ENCODE measurements at regions not wholly inside any gene's neighbourhood (a gene's known extent, or its start where the extent isn't known, plus 50 kb on each side); places are given as distances from the start of the nearest gene placed in this dataset.

DNA sequence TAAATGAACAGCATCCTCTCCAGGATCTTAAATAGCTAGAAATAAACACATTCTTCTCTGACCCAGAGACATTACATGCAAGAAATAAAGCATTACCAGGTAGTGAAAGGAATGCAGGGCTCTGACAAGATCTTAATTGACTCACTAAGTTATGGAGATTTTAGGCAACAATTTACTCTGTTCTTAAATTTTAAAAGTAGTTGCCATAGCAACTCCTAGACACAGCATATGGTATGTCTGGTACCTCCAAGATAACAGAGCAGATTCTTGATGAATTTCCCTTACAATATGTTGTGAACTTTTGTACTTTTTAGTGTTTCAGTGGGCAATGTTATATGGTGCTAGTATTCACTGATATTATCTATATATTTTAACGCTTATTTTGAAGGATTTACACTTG lies 76.7 kb upstream of the G2E3 start:
- DNase-seq (ENCODE audit: low read depth): no peak
- no peak overlapping the region for H3K4me3 ChIP-seq (ENCODE audit: low read length)
- TF ChIP-seq, protein P1, sequence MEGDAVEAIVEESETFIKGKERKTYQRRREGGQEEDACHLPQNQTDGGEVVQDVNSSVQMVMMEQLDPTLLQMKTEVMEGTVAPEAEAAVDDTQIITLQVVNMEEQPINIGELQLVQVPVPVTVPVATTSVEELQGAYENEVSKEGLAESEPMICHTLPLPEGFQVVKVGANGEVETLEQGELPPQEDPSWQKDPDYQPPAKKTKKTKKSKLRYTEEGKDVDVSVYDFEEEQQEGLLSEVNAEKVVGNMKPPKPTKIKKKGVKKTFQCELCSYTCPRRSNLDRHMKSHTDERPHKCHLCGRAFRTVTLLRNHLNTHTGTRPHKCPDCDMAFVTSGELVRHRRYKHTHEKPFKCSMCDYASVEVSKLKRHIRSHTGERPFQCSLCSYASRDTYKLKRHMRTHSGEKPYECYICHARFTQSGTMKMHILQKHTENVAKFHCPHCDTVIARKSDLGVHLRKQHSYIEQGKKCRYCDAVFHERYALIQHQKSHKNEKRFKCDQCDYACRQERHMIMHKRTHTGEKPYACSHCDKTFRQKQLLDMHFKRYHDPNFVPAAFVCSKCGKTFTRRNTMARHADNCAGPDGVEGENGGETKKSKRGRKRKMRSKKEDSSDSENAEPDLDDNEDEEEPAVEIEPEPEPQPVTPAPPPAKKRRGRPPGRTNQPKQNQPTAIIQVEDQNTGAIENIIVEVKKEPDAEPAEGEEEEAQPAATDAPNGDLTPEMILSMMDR (conservative IDR thresholded peaks at IDR 0.05; ENCODE audit: low read length): no peak

DNA sequence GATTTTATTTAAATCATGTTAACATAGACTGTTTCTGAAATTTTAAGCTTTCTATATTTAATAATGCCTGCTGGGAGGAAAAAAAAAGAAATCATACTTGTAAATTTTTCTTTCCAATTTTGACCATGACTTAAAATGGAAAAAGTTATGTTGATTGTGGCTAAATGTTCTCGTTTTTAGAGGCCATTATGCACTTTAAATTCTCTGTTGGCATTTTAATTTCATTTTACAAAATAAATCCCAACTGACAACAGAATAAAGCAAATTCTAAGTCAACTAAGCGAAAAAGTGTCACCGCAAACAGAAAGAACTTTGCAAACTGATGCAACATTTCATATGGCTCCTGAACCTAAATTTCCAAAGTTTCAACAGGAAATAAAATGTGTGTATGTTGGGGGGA lies 74.8 kb upstream of the G2E3 start:
- no peak overlapping the region for H3K4me3 ChIP-seq (ENCODE audit: low read length)
- DNase-seq (ENCODE audit: low read depth): no peak
- TF ChIP-seq, protein P1 (conservative IDR thresholded peaks at IDR 0.05; ENCODE audit: low read length): no peak

DNA sequence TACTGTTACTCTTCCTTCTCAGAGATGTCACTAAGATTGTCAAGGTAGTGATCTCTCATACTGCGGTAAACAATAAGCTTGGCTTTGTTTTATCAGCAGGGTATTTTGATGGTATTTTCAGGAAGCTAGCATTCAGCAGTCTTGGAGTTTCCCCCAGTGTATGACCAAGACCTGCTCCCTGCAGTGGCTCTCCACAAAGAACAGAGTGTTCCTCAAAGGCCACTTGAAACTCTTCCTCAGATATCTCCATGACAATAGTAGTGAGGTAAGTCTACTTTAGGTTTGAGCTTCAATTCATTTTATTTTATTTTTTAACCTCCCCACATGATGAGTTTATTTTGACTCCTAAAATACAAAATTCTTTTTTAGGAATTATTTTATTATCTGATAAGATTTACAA lies 74.0 kb upstream of the G2E3 start:
- DNase-seq (ENCODE audit: low read depth): no peak
- no peak overlapping the region for H3K4me3 ChIP-seq (ENCODE audit: low read length)
- TF ChIP-seq, protein P1 (conservative IDR thresholded peaks at IDR 0.05; ENCODE audit: low read length): no peak

DNA sequence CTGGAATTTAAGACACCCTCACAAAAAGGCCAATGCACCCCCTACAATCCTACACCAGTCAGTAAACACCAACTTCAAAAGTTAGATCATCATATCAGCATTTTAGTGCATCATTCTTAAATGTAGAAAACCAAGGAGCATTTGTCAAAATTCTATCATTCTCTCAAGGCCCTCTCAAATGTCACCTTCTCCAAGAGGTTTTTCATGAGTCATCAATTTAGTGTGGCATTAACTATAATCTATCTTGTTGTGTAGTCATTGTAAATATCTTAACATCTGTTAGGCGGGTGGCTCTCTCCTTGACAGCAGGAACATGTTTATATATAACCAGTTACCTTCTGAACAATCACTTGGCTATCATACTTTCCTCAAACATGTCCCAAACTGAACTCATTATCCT lies 62.1 kb upstream of the G2E3 start:
- TF ChIP-seq, protein P1 (conservative IDR thresholded peaks at IDR 0.05; ENCODE audit: low read length): no peak

DNA sequence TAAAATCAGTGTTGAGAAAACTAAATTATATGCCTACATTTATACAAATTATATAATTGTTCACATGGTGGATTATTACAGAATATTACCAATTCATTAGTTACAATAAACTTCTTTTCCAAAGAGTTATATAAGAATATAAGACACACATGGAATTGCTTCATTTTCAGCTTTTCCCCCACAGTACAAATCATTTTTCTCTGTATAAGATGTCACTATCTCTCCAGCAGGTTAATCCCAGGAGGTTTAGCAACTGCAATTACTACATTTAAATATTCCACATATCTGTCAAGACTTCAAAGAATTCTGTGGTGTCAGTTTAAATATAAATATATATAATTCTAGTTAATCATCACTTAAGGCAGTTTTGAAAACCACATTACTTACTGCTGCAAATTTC lies 59.6 kb upstream of the G2E3 start:
- no peak for DNase-seq (ENCODE audit: low read depth)
- TF ChIP-seq, protein P1 (conservative IDR thresholded peaks at IDR 0.05; ENCODE audit: low read length): no peak
- H3K4me3 ChIP-seq (ENCODE audit: low read length): no peak overlapping the region

More for the DNA sequence above, 62.1 kb upstream of the G2E3 start:
- H3K4me3 ChIP-seq (ENCODE audit: low read length): no peak overlapping the region
- no peak for DNase-seq (ENCODE audit: low read depth)

DNA sequence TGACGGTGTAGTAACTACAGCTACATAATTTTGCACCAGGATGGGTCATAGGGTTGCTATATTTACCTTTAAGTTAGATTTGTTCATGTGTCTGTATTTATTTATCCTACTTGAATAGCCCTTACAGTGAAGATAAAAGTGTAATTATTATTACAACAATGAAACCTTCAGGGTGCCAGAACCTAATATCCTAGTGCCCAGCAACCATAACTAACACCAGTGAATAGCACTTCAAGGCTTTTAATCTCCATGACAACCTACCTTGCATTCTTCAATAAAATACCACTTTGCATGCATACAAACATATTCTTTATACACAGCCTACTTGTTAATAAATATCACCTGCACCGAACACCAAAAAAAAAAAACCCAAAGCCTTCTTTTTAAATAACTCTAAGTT lies 58.7 kb upstream of the G2E3 start:
- H3K4me3 ChIP-seq (ENCODE audit: low read length): no peak overlapping the region
- TF ChIP-seq, protein P1 (conservative IDR thresholded peaks at IDR 0.05; ENCODE audit: low read length): no peak
- no peak for DNase-seq (ENCODE audit: low read depth)

DNA sequence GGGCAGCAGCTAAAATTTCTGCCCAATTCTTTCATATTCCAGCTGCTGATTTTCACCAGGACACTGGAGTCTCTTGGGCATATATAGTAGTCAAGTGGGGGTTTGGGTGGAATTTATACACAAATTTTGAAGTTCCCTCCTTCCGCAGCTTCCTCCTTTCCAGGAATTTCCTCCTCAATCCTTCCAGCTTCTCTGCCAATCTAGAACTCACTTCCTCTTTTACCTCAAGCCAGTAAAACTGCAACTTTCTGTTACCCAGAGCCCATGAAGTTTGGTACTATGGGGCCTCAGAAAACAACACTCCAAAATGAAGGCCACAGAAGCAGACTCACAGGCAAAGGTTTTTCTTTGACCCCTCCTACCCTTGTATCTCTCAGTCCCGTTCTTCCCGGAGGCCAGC lies 51.7 kb upstream of the G2E3 start:
- TF ChIP-seq, protein P1 (conservative IDR thresholded peaks at IDR 0.05; ENCODE audit: low read length): no peak
- H3K4me3 ChIP-seq (ENCODE audit: low read length): no peak overlapping the region
- no peak for DNase-seq (ENCODE audit: low read depth)
